PC-9 (cell line): ENCODE measurements at regions not wholly inside any gene's neighbourhood (a gene's known extent, or its start where the extent isn't known, plus 50 kb on each side); places are given as distances from the start of the nearest gene placed in this dataset.

Experiments used
- EZH2 ChIP-seq: fragments of 200-600 bp; sonication (generic); IDR thresholded peaks from 2 replicates; pipeline ENCODE4 v1.8.0; 2017; ENCODE audit warnings: antibody characterized with exemption, low read depth
- TF ChIP-seq, protein P1 (sequence below): fragments of 200-600 bp; sonication (generic); conservative IDR thresholded peaks from 2 replicates; pipeline ENCODE4 v1.6.1; 2017; ENCODE audit warnings: mixed run types, antibody characterized with exemption, mild to moderate bottlenecking, moderate library complexity

DNA sequence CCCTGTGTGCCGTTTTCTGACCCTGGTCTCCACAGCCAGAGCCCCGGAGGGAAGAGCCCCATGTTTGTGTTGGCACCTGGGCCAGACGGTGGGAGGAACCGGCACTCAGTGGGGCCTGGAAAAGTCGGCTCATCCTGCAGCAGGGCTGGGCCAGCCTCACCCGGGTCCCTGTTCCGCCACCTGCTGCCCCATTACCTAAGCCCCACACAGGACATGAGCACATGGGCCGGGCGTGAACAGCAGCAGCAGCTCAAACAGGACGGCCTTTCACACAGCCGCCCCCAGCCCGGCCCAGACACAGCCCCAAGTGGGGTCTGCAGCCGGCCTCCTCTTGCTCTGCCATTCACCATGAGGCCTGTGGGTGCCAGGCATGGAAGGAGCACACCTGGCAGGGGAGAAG lies 302.4 kb downstream of the MN1 start:
- TF ChIP-seq, protein P1, sequence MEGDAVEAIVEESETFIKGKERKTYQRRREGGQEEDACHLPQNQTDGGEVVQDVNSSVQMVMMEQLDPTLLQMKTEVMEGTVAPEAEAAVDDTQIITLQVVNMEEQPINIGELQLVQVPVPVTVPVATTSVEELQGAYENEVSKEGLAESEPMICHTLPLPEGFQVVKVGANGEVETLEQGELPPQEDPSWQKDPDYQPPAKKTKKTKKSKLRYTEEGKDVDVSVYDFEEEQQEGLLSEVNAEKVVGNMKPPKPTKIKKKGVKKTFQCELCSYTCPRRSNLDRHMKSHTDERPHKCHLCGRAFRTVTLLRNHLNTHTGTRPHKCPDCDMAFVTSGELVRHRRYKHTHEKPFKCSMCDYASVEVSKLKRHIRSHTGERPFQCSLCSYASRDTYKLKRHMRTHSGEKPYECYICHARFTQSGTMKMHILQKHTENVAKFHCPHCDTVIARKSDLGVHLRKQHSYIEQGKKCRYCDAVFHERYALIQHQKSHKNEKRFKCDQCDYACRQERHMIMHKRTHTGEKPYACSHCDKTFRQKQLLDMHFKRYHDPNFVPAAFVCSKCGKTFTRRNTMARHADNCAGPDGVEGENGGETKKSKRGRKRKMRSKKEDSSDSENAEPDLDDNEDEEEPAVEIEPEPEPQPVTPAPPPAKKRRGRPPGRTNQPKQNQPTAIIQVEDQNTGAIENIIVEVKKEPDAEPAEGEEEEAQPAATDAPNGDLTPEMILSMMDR, result no peak
- no peak for TF ChIP-seq EZH2
